Fibroblast of lung (primary cell): ENCODE measurements at regions not wholly inside any gene's neighbourhood (a gene's known extent, or its start where the extent isn't known, plus 50 kb on each side); places are given as distances from the start of the nearest gene placed in this dataset.
"Not testable (repeated sequence)": the region's sequence is repeated elsewhere in the genome, so short reads cannot be mapped to it uniquely, and the experiment has no call there.

Source experiments
- CTCF ChIP-seq, 2 donors: IDR thresholded peaks in 1 of 2; conservative IDR thresholded peaks in 1 of 2; 1 replicate in 1 of 2; 2 replicates in 1 of 2; pipeline ENCODE4 v1.5.1; 2011 to 2012; ENCODE audit warnings: low read length in 2 of 2, control low read depth in 1 of 2, inconsistent platforms in 1 of 2, low read depth in 1 of 2, mild to moderate bottlenecking in 1 of 2
- EZH2 ChIP-seq: IDR thresholded peaks from 2 replicates; pipeline ENCODE4 v1.5.1; 2012; ENCODE audit warnings: low read length, control low read depth, mild to moderate bottlenecking; ENCODE audit errors: missing control alignments

GRCh38 chrX:90605736-90606135, 684.0 kb downstream of the TGIF2LX start:
- not testable (repeated sequence) for TF ChIP-seq CTCF (conservative IDR thresholded peaks at IDR 0.05 in 1 of 2, IDR thresholded peaks at IDR 0.05 in 1 of 2; ENCODE audit: low read depth in 1 of 2, low read length in 2 of 2); EZH2
